ENCODE measurements at regions not wholly inside any gene's neighbourhood (a gene's known extent, or its start where the extent isn't known, plus 50 kb on each side); places are given as distances from the start of the nearest gene placed in this dataset.

DNA sequence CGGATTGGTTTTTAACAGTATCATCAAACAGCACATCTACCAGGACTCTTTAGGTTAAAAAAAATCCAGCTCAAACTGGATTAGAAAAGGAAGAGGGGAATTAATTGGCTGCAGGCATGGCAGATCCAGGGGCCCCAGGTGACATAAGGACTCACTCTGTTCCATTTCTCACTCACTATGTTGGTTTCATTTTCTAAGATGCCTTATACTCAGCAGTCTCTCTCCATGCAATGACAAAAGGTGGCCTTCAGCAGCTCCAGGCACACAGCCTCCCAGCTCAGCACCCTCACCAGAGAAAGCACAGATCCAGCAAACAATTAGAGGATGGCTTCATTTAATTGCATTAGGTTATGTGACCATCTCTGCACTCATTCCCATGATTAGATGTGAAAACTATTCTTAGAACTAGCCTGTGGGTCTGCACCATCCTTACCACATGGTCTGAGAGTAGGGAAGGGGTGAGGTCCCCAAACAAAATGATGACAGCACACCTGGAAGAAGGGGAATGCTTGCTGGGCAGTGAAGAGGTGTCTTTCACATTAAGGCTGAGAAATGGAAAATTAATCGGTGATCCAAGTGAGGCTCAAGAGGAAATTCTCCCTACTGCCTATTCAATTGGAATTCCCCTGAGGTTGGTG is 243.1 kb downstream of the CDH26 start:
- TF ChIP-seq, protein P1, sequence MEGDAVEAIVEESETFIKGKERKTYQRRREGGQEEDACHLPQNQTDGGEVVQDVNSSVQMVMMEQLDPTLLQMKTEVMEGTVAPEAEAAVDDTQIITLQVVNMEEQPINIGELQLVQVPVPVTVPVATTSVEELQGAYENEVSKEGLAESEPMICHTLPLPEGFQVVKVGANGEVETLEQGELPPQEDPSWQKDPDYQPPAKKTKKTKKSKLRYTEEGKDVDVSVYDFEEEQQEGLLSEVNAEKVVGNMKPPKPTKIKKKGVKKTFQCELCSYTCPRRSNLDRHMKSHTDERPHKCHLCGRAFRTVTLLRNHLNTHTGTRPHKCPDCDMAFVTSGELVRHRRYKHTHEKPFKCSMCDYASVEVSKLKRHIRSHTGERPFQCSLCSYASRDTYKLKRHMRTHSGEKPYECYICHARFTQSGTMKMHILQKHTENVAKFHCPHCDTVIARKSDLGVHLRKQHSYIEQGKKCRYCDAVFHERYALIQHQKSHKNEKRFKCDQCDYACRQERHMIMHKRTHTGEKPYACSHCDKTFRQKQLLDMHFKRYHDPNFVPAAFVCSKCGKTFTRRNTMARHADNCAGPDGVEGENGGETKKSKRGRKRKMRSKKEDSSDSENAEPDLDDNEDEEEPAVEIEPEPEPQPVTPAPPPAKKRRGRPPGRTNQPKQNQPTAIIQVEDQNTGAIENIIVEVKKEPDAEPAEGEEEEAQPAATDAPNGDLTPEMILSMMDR (conservative IDR thresholded peaks at IDR 0.05), result no peak
- no peak for TF ChIP-seq ZFX (IDR thresholded peaks at IDR 0.05)
